ENCODE measurements at regions not wholly inside any gene's neighbourhood (a gene's known extent, or its start where the extent isn't known, plus 50 kb on each side); places are given as distances from the start of the nearest gene placed in this dataset.

DNA sequence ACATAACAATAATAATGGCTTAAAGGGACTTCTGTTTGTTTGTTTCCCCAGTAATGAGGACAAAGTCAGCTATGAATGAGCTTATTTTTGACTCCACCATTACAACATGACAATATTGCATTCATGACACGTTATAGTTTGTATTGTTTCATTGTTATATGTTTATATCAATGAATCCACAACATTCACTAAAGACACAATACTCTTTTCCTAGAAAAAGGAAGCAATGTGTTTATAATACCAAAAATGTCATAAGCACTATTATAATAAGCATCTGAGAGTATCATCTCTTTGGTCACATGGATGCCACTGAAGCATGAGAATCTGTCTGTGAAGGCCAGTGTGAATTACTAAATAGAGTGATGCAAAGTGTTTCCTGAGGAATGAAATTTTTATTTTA is 1026.9 kb upstream of the C9orf72 start:
- no peak for DNase-seq (ENCODE audit: low spot score in 2 of 2)
- no peak overlapping the region for H3K4me3 ChIP-seq
- in situ Hi-C loops (cut with MboI; ENCODE audit: low sequenced_read_pairs): no loop called here
- no peaks in the 10 kb centered on the region for H3K9me3 ChIP-seq
- H3K36me3 ChIP-seq (replicated peaks): no peaks in the 10 kb centered on the region
- no peaks in the 10 kb centered on the region for H3K27me3 ChIP-seq (ENCODE audit: low read depth)
- H3K4me1 ChIP-seq: no peaks in the 10 kb centered on the region

DNA sequence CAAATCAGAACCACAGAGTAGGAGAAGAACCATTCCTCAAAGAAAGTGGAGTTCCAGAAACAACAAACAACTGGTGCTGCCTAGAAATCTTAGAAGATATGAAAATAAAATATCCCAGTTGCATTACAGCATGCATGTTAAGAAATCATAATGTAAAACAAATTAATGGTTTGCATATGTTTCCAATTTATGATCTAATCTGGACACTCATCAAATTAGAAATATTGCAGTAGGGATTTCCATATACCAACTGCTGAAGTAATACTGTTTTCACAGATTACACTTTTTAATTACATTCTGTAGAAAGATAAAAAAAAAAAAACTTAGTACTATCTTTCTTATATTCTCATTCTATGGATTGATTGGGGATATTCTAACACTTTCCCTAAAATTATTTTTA is 1034.6 kb upstream of the C9orf72 start:
- Histone ChIP-seq H3K27me3 (ENCODE audit: low read depth) (no peaks in the 10 kb centered on the region), H3K9me3 (no peaks in the 10 kb centered on the region), H3K36me3 (replicated peaks) (no peaks in the 10 kb centered on the region), H3K4me1 (no peaks in the 10 kb centered on the region), H3K4me3 (no peak overlapping the region)
- in situ Hi-C loops (cut with MboI; ENCODE audit: low sequenced_read_pairs): no loop called here
- no peak for DNase-seq (ENCODE audit: low spot score in 2 of 2)

DNA sequence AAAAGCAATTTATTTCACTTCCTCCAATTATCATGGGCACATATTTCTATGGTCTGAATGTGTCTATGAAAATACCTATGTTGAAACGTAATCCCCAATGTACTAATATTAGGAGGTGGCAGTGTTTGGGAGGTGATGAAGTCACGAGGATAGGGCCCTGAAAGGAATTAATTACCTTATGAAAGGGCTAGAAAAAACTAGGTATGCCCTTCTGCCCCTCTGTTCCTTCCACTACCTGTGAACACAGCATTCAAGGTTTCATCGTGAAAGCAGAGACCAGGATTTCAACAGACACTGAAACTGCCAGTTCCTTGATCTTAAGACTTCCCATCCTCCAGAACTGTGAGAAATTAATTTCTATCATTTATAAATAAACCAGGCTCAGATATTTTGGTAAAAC is 1037.1 kb upstream of the C9orf72 start:
- in situ Hi-C loops (cut with MboI; ENCODE audit: low sequenced_read_pairs): no loop called here
- Histone ChIP-seq H3K27me3 (ENCODE audit: low read depth) (no peaks in the 10 kb centered on the region), H3K9me3 (no peaks in the 10 kb centered on the region), H3K4me1 (no peaks in the 10 kb centered on the region), H3K36me3 (replicated peaks) (no peaks in the 10 kb centered on the region), H3K4me3 (no peak overlapping the region)
- no peak for DNase-seq (ENCODE audit: low spot score in 2 of 2)

DNA sequence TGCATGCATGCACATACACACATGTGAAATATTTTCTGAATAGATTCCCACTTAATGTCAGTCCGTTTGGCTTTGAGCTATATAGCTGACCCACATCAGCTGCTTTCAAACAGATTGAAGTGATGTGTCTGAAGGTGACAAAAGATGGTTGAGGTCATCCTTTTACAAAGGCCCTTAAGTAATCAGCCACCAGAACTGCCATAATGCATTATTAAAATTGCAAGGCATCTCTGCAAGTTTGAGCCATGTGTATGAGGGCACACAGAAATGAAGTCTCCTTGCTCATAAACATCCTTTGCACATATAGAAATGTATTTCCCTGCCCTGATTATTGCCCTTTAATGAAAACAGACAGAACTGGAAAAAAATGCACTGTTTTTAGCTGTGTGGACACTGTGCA is 1043.0 kb upstream of the C9orf72 start:
- Histone ChIP-seq H3K4me3 (no peak overlapping the region), H3K27me3 (ENCODE audit: low read depth) (no peaks in the 10 kb centered on the region), H3K4me1 (no peaks in the 10 kb centered on the region), H3K36me3 (replicated peaks) (no peaks in the 10 kb centered on the region), H3K9me3 (no peaks in the 10 kb centered on the region)
- in situ Hi-C loops (cut with MboI; ENCODE audit: low sequenced_read_pairs): no loop called here
- DNase-seq (ENCODE audit: low spot score in 2 of 2): no peak

DNA sequence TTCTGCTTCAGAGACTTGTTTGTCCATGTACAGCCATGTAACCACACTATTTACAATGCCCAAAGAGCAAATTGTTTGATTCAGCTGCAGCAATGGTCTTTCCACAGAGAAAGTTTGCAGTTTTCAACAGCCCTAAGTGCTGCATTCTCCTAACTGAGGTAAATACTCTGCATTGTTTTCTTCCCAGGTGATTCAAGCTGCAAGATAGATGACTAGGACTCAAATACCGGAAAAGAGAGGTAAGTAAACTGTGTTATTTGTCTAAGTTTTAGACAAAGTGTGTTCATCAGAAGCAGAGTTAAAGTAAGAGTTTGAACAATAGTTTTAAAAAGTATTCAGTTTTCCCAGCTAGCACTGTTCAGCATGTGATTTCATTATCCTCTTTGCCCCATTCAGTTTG is 1046.7 kb upstream of the C9orf72 start:
- in situ Hi-C loops (cut with MboI; ENCODE audit: low sequenced_read_pairs): no loop called here
- Histone ChIP-seq H3K36me3 (replicated peaks) (no peaks in the 10 kb centered on the region), H3K9me3 (no peaks in the 10 kb centered on the region), H3K4me3 (no peak overlapping the region), H3K4me1 (no peaks in the 10 kb centered on the region), H3K27me3 (ENCODE audit: low read depth) (no peaks in the 10 kb centered on the region)
- DNase-seq (ENCODE audit: low spot score in 2 of 2): no peak

DNA sequence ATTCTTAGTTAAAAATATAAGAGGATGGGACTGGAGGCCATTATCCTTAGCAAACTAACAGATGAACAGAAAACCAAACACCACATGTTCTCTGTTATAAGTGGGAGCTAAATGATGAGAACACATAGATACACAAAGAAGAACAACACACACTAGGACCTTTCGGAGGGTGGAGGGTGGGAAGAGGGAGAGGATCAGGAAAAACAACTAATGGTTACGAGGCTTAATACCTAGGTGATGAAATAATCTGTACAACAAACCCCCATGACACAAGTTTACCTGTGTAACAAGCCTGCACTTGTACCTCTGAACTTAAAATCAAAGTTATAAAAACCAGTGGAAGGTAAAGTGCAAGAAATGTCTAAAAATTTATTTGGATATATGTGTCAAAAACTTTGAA is 1047.4 kb upstream of the C9orf72 start:
- no peaks in the 10 kb centered on the region for H3K4me1 ChIP-seq
- H3K36me3 ChIP-seq (replicated peaks): no peaks in the 10 kb centered on the region
- in situ Hi-C loops (cut with MboI; ENCODE audit: low sequenced_read_pairs): no loop called here
- no peaks in the 10 kb centered on the region for H3K9me3 ChIP-seq
- no peak for DNase-seq (ENCODE audit: low spot score in 2 of 2)
- no peaks in the 10 kb centered on the region for H3K27me3 ChIP-seq (ENCODE audit: low read depth)
- no peak overlapping the region for H3K4me3 ChIP-seq

DNA sequence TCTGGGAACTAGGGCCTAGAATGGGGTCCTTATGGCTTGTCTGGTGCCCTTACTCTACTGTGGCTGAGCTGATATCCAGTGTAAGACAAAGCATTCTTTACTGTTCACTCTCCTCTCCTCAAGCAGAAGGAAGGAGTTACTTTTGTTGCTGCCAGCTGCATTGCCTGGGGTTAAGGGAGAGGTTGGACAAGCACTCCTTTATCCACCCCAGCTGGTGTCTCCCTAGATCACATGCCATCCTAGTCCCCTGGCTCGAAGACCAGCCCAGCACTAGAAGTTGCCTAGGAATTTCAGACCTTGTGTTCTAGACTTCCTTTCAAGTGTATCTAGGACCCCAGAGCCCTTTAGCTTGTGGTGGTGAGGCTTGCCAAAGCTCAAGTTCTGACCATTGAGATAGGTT is 1051.5 kb upstream of the C9orf72 start:
- Histone ChIP-seq H3K36me3 (replicated peaks) (no peaks in the 10 kb centered on the region), H3K4me3 (no peak overlapping the region), H3K4me1 (no peaks in the 10 kb centered on the region), H3K27me3 (ENCODE audit: low read depth) (no peaks in the 10 kb centered on the region), H3K9me3 (no peaks in the 10 kb centered on the region)
- no peak for DNase-seq (ENCODE audit: low spot score in 2 of 2)
- in situ Hi-C loops (cut with MboI; ENCODE audit: low sequenced_read_pairs): no loop called here

DNA sequence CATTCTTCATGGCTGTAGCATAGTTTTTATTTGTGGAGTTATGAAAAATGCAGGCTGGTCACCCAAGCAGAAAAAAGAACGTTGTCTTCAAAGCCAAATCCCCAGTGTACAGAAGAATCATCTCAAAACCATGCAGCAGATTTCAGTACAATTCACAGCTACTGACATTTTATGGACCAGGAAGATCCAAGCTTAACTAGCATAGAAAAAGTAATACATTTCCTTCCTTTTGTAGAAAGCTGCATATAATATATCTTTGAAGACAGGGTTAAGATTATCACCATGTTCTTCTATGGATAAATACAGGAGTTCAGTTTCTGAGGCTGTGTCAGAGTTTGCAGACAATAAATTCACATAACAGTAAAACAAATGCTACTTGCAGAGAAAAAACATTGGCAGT is 1054.8 kb upstream of the C9orf72 start:
- no peaks in the 10 kb centered on the region for H3K27me3 ChIP-seq (ENCODE audit: low read depth)
- DNase-seq (ENCODE audit: low spot score in 2 of 2): no peak
- H3K4me3 ChIP-seq: no peak overlapping the region
- H3K4me1 ChIP-seq: no peaks in the 10 kb centered on the region
- in situ Hi-C loops (cut with MboI; ENCODE audit: low sequenced_read_pairs): no loop called here
- no peaks in the 10 kb centered on the region for H3K9me3 ChIP-seq
- no peaks in the 10 kb centered on the region for H3K36me3 ChIP-seq (replicated peaks)

DNA sequence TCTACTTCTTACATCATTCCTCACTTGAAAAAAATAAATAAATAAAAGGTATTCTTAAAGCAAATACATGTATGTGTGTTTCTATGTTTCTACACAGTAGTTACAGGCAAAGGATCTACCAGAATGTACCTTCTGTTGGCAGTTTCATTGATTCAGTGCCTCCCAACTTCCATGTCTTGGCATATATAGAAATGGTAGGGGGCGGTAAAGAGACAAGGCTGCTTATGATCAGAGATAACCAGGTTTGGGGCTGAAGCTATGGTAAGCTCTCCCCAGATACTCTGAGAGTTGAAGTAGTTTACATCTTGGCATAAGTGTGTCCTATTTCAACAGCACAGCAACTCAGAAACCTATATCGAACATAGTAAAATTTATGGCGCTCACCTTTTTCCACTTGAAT is 1075.4 kb upstream of the C9orf72 start:
- H3K27me3 ChIP-seq (ENCODE audit: low read depth): no peaks in the 10 kb centered on the region
- H3K4me3 ChIP-seq: no peak overlapping the region
- H3K36me3 ChIP-seq (replicated peaks): no peaks in the 10 kb centered on the region
- no peaks in the 10 kb centered on the region for H3K4me1 ChIP-seq
- no peaks in the 10 kb centered on the region for H3K9me3 ChIP-seq
- in situ Hi-C loops (cut with MboI; ENCODE audit: low sequenced_read_pairs): no loop called here
- DNase-seq (ENCODE audit: low spot score in 2 of 2): no peak

DNA sequence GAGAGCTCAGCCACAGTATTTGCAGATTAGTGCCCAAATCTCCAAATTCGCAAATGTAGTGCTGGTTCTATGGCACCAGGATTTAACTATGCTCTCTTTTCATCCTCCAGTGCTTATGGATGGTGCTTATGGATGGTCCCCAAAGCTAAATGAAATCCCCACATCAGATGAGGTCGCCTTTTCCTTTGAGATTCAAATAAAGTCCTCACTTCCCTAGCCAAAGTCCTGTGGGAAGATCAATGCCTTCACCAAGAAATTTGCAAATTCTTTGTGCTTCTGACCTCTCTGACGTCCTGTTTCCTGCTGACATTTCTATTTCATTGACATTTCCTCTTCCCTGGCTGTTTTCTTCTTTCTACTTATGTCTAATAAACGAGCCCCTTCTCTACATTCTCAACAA is 1077.0 kb upstream of the C9orf72 start:
- H3K36me3 ChIP-seq (replicated peaks): no peaks in the 10 kb centered on the region
- no peak overlapping the region for H3K4me3 ChIP-seq
- no peaks in the 10 kb centered on the region for H3K27me3 ChIP-seq (ENCODE audit: low read depth)
- in situ Hi-C loops (cut with MboI; ENCODE audit: low sequenced_read_pairs): no loop called here
- H3K4me1 ChIP-seq: no peaks in the 10 kb centered on the region
- no peaks in the 10 kb centered on the region for H3K9me3 ChIP-seq
- no peak for DNase-seq (ENCODE audit: low spot score in 2 of 2)

DNA sequence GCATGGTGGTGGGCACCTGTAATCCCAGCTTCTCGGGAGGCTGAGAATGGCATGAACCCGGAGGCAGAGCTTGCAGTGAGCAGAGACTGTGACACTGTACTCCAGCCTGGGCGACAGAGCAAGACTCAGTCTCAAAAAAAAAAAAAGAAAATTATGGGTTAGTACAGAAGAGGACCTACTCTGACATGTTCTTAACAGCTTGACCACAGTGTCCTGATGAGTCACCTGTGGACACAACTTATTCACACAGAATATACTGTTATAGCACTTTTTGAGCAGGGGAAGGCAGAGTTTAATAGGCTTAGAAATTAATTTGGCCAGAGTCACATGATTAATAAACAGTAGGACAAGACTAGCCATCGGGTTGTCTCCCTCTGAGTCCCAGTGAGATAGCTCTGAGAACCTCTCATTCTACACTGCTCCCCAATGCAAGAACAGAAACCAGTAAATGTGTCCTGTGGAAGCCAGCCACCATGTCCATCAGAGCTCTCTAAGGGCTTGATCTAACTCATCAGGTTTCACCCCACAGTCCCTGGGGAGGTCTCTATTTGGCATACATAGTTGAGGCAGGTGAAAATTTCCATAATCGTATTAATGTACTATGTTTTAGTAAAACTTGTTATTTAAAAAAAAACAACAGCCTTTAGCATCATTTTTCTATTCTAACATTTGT is 1077.9 kb upstream of the C9orf72 start:
- in situ Hi-C loops (cut with MboI; ENCODE audit: low sequenced_read_pairs): no loop called here
- no peak for DNase-seq (ENCODE audit: low spot score in 2 of 2)
- H3K4me3 ChIP-seq: no peak overlapping the region
- no peaks in the 10 kb centered on the region for H3K36me3 ChIP-seq (replicated peaks)
- H3K9me3 ChIP-seq: no peaks in the 10 kb centered on the region
- H3K27me3 ChIP-seq (ENCODE audit: low read depth): no peaks in the 10 kb centered on the region
- H3K4me1 ChIP-seq: no peaks in the 10 kb centered on the region

DNA sequence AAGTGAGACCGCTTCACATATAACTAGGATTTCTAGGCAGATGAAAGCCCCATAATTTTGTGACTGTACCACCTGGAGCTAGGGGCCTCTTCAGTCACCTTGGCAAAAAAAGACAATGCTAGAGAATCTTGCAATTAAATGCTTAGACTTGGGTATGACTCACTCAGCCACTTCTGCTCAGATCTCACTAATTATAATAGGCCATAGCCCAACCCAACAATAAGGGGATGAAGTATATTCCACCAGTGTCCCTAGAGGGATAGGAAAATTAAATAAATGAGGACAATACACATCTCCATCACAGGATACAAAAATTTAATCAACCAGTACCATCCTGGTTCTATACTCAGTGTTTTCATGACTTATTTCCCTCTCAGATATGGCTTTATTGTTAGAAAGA is 1079.9 kb upstream of the C9orf72 start:
- DNase-seq (ENCODE audit: low spot score in 2 of 2): no peak
- in situ Hi-C loops (cut with MboI; ENCODE audit: low sequenced_read_pairs): no loop called here
- Histone ChIP-seq H3K4me1 (no peaks in the 10 kb centered on the region), H3K4me3 (no peak overlapping the region), H3K27me3 (ENCODE audit: low read depth) (no peaks in the 10 kb centered on the region), H3K36me3 (replicated peaks) (no peaks in the 10 kb centered on the region), H3K9me3 (no peaks in the 10 kb centered on the region)

DNA sequence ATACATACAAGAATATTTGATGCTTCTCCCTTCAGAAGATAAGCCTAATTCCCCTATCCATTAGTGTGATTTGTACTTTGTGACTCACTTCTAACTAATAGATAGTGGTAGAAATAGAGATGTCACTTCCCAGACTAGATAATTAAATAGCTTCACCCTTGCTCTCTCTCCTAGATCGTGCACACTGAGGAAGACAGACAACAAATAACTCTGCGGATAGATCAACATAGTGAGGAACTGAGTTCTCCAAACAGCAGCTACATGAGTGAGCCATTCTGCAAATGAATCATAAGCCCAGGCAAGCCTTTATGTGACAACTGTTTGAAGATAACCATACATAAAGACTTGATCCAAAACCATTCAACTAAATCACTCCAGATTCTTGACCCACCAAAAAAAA is 1083.4 kb upstream of the C9orf72 start:
- no peaks in the 10 kb centered on the region for H3K36me3 ChIP-seq (replicated peaks)
- DNase-seq (ENCODE audit: low spot score in 2 of 2): no peak
- H3K9me3 ChIP-seq: no peaks in the 10 kb centered on the region
- in situ Hi-C loops (cut with MboI; ENCODE audit: low sequenced_read_pairs): no loop called here
- no peak overlapping the region for H3K4me3 ChIP-seq
- no peaks in the 10 kb centered on the region for H3K27me3 ChIP-seq (ENCODE audit: low read depth)
- H3K4me1 ChIP-seq: no peaks in the 10 kb centered on the region

DNA sequence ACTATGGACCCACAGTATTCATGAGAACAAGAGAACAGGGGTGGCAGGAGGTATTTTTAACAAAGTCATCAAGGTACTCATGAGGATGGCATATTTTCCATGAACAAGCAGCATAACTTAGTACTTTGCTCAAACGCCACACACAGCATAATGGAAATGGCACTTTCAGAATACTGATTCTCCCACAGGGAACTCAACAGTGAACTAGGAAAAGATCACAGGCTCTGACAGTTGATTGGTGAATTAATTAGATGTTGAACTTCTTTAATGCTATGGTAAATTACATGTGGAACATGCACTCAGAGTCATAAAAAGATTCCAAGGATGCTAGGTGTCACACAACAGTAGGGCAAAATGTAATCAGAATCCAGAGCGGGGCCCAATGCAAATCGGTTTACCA is 1088.6 kb upstream of the C9orf72 start:
- Histone ChIP-seq H3K9me3 (no peaks in the 10 kb centered on the region), H3K36me3 (replicated peaks) (no peaks in the 10 kb centered on the region), H3K4me1 (no peaks in the 10 kb centered on the region), H3K27me3 (ENCODE audit: low read depth) (no peaks in the 10 kb centered on the region), H3K4me3 (no peak overlapping the region)
- no peak for DNase-seq (ENCODE audit: low spot score in 2 of 2)
- in situ Hi-C loops (cut with MboI; ENCODE audit: low sequenced_read_pairs): no loop called here

DNA sequence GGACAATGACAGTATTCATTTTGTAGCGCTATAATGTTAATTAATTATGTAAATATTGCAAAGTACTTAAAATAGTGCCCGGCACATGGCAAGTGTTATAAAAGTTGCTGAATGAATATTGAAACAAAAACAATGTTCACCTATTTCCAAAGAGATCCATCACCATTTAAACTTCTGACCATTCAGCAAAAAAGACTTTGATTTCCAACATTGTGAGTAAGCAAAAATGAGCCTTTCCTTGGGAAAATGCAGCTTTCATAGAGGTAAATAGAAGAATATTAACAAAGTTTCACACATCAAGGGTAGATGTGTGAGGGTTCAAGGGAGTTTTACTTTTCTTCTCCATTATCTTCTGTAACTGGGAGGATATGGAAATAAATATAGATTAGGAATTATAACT is 1089.4 kb upstream of the C9orf72 start:
- Histone ChIP-seq H3K36me3 (replicated peaks) (no peaks in the 10 kb centered on the region), H3K4me3 (no peak overlapping the region), H3K27me3 (ENCODE audit: low read depth) (no peaks in the 10 kb centered on the region), H3K4me1 (no peaks in the 10 kb centered on the region), H3K9me3 (no peaks in the 10 kb centered on the region)
- no peak for DNase-seq (ENCODE audit: low spot score in 2 of 2)
- in situ Hi-C loops (cut with MboI; ENCODE audit: low sequenced_read_pairs): no loop called here

All from HAP-1 (cell line).